ENCODE measurements at regions not wholly inside any gene's neighbourhood (a gene's known extent, or its start where the extent isn't known, plus 50 kb on each side); places are given as distances from the start of the nearest gene placed in this dataset.

GRCh38 chr3:34072297-34072696 lies 273.9 kb downstream of the PDCD6IP start:
- TF ChIP-seq BCL3 (IDR thresholded peaks at IDR 0.05; ENCODE audit: borderline replicate concordance, insufficient read depth, low read depth, low read length, poor library complexity, severe bottlenecking) (no peak), ATF2 (IDR thresholded peaks at IDR 0.05; ENCODE audit: low read length) (peak; percentile 36; the same call in 1 of the 2 replicates), SMAD5 (IDR thresholded peaks at IDR 0.05; ENCODE audit: low read depth) (no peak), CHD4 (IDR thresholded peaks at IDR 0.05) (no peak), CEBPZ (IDR thresholded peaks at IDR 0.05; ENCODE audit: low read depth, low read length) (no peak), ELK1 (IDR thresholded peaks at IDR 0.05; ENCODE audit: low read depth, low read length) (no peak), YY1 (IDR thresholded peaks at IDR 0.05; ENCODE audit: low read depth, low read length) (peak; percentile 59; the same call in 1 of the 2 replicates), BCL11A (IDR thresholded peaks at IDR 0.05; ENCODE audit: low read depth, low read length) (peak; percentile 20; the same call in 1 of the 2 replicates), RBBP5 (conservative IDR thresholded peaks at IDR 0.05) (no peak), NFIC (IDR thresholded peaks at IDR 0.05; ENCODE audit: low read depth, low read length) (peak; percentile 51; the same call in 1 of the 2 replicates), IKZF2 (IDR thresholded peaks at IDR 0.05) (peak in 1 of 2 experiments; percentile 38; a peak in 3 of 4 replicates), RUNX3 (IDR thresholded peaks at IDR 0.05; ENCODE audit: low read length) (0 out of 2 replicates have a peak, but pooled peaks have one; percentile 18)
- no peaks in the 10 kb centered on the region for H3K79me2 ChIP-seq (ENCODE audit: control insufficient read depth, insufficient read depth, low read length)
- H3K4me1 ChIP-seq (ENCODE audit: control insufficient read depth, insufficient read depth, low read length): peaks cover 35% of the 10 kb centered on the region
- BruUV-seq (replicated peaks): no TSS peak
- no peak overlapping the region for H2AFZ ChIP-seq (ENCODE audit: control insufficient read depth, low read depth, low read length)
- ATAC-seq (peak; percentile 41), DNase-seq (ENCODE audit: low read depth, low spot score) (no peak), FAIRE-seq (no peak)
- SMC1A ChIA-PET (ENCODE audit: uncharacterized antibody, unreplicated experiment): interaction anchor here (0.8 to 1.1 kb wide), 2 partner anchors 11 to 30 kb away, joined by 3 read pairs; no protein-coding TSS in a partner anchor
- POLR2A ChIA-PET: no interaction called here
- intact Hi-C loops (cut with micrococcal nuclease; ENCODE audit: unreplicated experiment) (no loop called here), in situ Hi-C loops (cut with MboI) (no loop called here)
- RAD21 ChIA-PET (ENCODE audit: unreplicated experiment): interaction anchor here (1.1 kb wide), 1 partner anchor 58 kb away, joined by 4 read pairs; no protein-coding TSS in a partner anchor
- no peak overlapping the region for H3K9ac ChIP-seq (ENCODE audit: control insufficient read depth, insufficient read depth, low read length)
- WGBS (ENCODE audit: insufficient coverage, insufficient replicate concordance, low lambda C conversion rate, missing lambda C conversion rate): 55% methylated on average over 2 of the region's 2 CpGs
- CTCF ChIA-PET: interaction anchor here (0.7 kb wide), 1 partner anchor 188 kb away, joined by 3 read pairs; no protein-coding TSS in a partner anchor
- H3K27me3 ChIP-seq (replicated peaks in 1 of 2; ENCODE audit: control insufficient read depth in 2 of 2, insufficient read depth in 2 of 2, low read length in 1 of 2): no peaks in the 10 kb centered on the region
- H3K4me2 ChIP-seq (ENCODE audit: control insufficient read depth, insufficient read depth): peak overlapping the region; percentile 67
- no peak overlapping the region; the same call in 1 of the 2 replicates for H3K4me3 ChIP-seq
- H3K27ac ChIP-seq (ENCODE audit: control insufficient read depth, insufficient read depth): no peak overlapping the region
- H3K36me3 ChIP-seq (ENCODE audit: control insufficient read depth in 2 of 2, insufficient read depth in 2 of 2, low read length in 1 of 2): no peaks in the 10 kb centered on the region
- no peaks in the 10 kb centered on the region for H4K20me1 ChIP-seq (ENCODE audit: control insufficient read depth, insufficient read depth)
- no peaks in the 10 kb centered on the region for H3K9me3 ChIP-seq (replicated peaks; ENCODE audit: control insufficient read depth, insufficient read depth, low read length)
